Effector memory CD8-positive, alpha-beta T cell (primary cell): ENCODE measurements at regions not wholly inside any gene's neighbourhood (a gene's known extent, or its start where the extent isn't known, plus 50 kb on each side); places are given as distances from the start of the nearest gene placed in this dataset.

Experiments used
- ATAC-seq: fragments of 150-1000 bp; cut with Tn5 transposase; replicated peaks from 2 replicates; pipeline ENCODE4 v1.10.0; 2021; ENCODE audit warnings: mild to moderate bottlenecking, moderate library complexity
- DNase-seq, 3 experiments: peaks; one replicate each; pipeline ENCODE4 v3.0.0; 2021
- H3K27ac Mint-ChIP-seq, 2 donors: one replicate each; pipeline ENCODE4 v1.8.0; 2022; ENCODE audit warnings: mild to moderate bottlenecking in 2 of 2, mixed read lengths in 2 of 2, moderate library complexity in 2 of 2
- H3K27me3 Mint-ChIP-seq, 2 donors: one replicate each; pipeline ENCODE4 v1.8.0; 2022; ENCODE audit warnings: mixed read lengths in 2 of 2
- H3K36me3 Mint-ChIP-seq: one replicate; pipeline ENCODE4 v1.8.0; 2022; ENCODE audit warnings: mild to moderate bottlenecking, moderate library complexity, mixed read lengths; ENCODE audit not compliant: insufficient read depth
- H3K4me1 Mint-ChIP-seq, 2 donors: one replicate each; pipeline ENCODE4 v1.8.0; 2022; ENCODE audit warnings: low read depth in 2 of 2, mixed read lengths in 2 of 2
- H3K4me3 Mint-ChIP-seq, 2 donors: one replicate each; pipeline ENCODE4 v1.8.0; 2022; ENCODE audit warnings: mild to moderate bottlenecking in 2 of 2, mixed read lengths in 2 of 2, moderate library complexity in 2 of 2
- H3K9me3 Mint-ChIP-seq, 2 donors: one replicate each; pipeline ENCODE4 v1.8.0; 2022; ENCODE audit warnings: mixed read lengths in 2 of 2

DNA sequence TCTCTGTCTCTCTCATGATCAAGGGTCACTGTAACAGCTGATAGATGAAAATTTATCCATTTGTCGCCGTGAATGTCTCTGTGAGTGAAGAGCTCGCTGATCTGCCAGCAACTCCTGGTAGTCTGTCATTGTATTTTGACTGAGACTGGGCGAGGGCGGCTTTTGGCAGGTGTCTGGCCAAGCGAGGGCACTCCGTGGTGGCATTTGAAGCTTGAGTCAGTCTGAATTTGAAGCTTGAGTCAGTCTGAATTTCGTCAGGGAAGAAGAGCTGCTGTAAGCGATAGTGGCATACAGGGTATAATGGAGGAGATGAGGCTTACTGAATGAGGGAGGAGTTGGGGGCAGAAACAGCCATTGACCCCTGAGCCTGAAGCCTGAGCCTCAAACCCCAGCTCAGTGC lies 56.8 kb upstream of the FAM181A start:
- H3K4me1 Mint-ChIP-seq = no peaks in the 10 kb centered on the region
- H3K27ac Mint-ChIP-seq = no peak overlapping the region
- H3K36me3 Mint-ChIP-seq = no peaks in the 10 kb centered on the region
- DNase-seq (no peak), ATAC-seq (no peak)
- H3K27me3 Mint-ChIP-seq = peaks cover 45 to 51% of the 10 kb centered on the region in 2 donors
- H3K9me3 Mint-ChIP-seq = no peaks in the 10 kb centered on the region
- H3K4me3 Mint-ChIP-seq = no peak overlapping the region

DNA sequence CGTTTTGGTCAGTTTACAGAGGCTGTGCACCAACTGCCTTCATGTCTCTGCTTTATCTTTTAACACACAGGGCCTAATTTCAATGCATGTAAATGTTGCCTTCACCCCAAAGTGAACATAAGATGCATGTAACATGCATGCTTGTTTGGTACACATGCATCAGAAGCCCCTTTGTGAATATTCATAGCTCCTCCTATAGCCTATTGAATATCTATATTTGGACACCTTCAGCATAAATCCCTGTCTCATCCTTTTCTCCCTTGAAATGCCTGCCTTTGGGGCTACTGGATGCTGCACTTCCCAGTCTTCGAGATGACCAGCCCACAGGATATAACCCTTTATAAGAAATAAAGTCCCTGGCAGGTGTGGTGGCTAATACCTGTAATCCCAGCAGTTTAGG lies 57.7 kb upstream of the FAM181A start:
- H3K36me3 Mint-ChIP-seq = no peaks in the 10 kb centered on the region
- no peaks in the 10 kb centered on the region for H3K9me3 Mint-ChIP-seq
- peaks cover 45 to 52% of the 10 kb centered on the region in 2 donors for H3K27me3 Mint-ChIP-seq

DNA sequence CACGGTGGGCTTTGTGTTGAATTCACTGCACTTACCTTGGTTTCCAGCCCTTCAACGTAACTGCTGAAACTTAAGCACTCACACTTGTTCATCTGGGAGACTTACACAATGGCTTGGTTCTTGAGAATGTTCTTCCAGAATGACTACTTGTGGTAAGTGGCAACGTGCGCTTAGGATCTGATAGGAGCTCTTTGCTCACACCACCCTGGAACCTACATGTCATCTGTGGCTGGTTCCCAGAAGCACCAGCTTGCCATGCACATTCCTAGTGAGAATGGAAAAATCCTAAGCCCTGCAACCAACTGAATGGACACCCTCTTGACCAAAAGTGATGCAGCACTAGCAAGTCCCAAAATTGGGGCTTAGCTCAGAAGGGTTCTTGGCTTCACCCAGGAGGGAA lies 59.0 kb upstream of the FAM181A start:
- DNase-seq (no peak), ATAC-seq (no peak)
- Mint-ChIP-seq H3K27ac (no peak overlapping the region), H3K4me3 (no peak overlapping the region), H3K27me3 (peaks cover 40 to 42% of the 10 kb centered on the region in 2 donors), H3K4me1 (no peaks in the 10 kb centered on the region), H3K9me3 (no peaks in the 10 kb centered on the region), H3K36me3 (no peaks in the 10 kb centered on the region)

More for the DNA sequence above, 57.7 kb upstream of the FAM181A start:
- no peak for ATAC-seq
- DNase-seq = no peak
- H3K4me1 Mint-ChIP-seq = no peaks in the 10 kb centered on the region
- no peak overlapping the region for H3K4me3 Mint-ChIP-seq
- no peak overlapping the region for H3K27ac Mint-ChIP-seq

DNA sequence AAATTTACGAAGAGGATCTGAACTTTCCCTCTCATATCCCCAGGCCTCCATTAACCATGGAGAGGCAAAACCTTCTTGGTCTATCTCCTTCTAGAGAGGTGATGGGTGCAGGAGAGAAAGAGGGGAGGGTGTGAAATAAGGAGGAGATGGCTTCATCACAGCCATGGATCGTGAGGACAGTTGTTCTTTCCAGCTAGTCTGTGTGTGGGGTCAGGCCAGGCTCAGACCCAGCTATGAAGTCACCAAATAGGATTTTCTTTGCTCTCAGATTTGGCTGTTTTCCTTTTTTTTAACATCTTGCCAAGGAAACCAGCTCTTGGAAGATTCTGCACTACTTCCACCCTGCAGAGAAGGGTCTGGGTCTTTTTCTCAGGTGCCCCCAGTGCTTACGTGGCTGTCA lies 64.9 kb upstream of the FAM181A start:
- ATAC-seq = no peak
- Mint-ChIP-seq H3K36me3 (no peaks in the 10 kb centered on the region), H3K4me1 (no peaks in the 10 kb centered on the region), H3K4me3 (no peak overlapping the region), H3K27ac (no peak overlapping the region), H3K27me3 (peaks cover 33% of the 10 kb centered on the region in 2 donors), H3K9me3 (no peaks in the 10 kb centered on the region)
- no peak for DNase-seq

DNA sequence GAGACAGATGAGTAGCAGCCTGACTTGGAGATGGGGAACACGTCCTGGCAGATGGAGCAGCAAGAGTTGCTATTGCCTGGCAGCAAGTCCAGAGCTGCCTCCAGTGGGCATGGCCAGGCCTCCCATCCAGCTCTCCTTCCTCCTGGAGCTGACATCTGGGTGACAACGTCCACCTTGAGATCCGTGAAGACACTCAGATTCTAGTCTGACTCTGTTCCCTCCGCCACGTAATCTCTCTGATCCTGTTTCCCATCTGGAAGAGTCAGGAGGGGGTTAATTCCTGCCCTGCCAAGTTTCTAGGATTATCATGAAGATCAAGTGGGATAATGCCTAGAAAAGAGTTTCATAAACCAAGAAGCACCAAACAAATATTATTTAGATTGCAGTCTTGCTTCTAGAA lies 65.3 kb upstream of the FAM181A start:
- ATAC-seq (no peak), DNase-seq (no peak)
- no peaks in the 10 kb centered on the region for H3K9me3 Mint-ChIP-seq
- H3K4me1 Mint-ChIP-seq = no peaks in the 10 kb centered on the region
- peaks cover 36 to 37% of the 10 kb centered on the region in 2 donors for H3K27me3 Mint-ChIP-seq
- H3K36me3 Mint-ChIP-seq = no peaks in the 10 kb centered on the region
- H3K27ac Mint-ChIP-seq = no peak overlapping the region
- H3K4me3 Mint-ChIP-seq = no peak overlapping the region

DNA sequence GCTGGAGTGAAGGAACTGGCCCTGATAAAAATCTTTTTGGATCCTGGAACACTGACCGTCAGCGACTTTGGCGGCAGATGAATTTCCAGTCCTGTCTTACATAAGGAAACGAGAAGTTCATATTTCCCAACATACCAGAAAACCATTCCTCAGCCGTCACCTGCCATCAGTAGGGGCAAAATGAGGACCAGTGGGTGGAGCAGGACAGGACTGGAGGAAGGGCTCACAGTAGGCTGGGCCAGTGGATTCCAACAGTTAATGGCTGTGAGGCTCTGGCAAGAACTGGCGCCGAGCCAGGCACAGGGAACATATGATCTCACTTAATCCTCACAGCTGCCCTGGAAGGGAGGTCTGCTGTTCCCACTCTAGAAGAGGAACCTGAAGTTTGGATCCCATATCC lies 67.2 kb upstream of the FAM181A start:
- Mint-ChIP-seq H3K27ac (no peak overlapping the region), H3K36me3 (no peaks in the 10 kb centered on the region), H3K9me3 (no peaks in the 10 kb centered on the region), H3K4me3 (no peak overlapping the region), H3K27me3 (peaks cover 35% of the 10 kb centered on the region in 2 donors), H3K4me1 (no peaks in the 10 kb centered on the region)
- DNase-seq (no peak), ATAC-seq (no peak)

DNA sequence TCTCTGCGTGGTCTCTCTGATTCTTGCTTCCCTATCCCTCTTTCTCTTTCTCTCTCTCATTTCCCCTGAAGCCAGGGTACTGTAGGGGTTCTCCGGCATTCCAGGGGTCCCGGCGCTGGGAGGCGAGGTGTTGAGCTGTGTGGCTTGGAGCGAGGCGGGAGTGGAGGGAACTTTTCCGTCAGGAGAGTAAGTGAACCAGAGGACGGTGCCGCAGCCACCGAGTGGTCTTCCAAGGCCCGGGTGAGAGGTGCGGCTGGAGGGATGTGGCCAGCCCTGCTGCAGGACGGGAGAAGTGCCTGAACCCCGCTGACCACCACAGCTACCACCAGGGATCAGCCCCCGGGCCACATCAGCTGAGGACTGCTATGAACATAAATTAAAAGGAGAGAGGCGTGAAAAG lies 68.2 kb upstream of the FAM181A start:
- Mint-ChIP-seq H3K27me3 (peaks cover 35% of the 10 kb centered on the region in 2 donors), H3K4me3 (no peak overlapping the region), H3K36me3 (no peaks in the 10 kb centered on the region), H3K4me1 (no peaks in the 10 kb centered on the region), H3K27ac (no peak overlapping the region), H3K9me3 (no peaks in the 10 kb centered on the region)
- no peak for ATAC-seq
- no peak for DNase-seq

DNA sequence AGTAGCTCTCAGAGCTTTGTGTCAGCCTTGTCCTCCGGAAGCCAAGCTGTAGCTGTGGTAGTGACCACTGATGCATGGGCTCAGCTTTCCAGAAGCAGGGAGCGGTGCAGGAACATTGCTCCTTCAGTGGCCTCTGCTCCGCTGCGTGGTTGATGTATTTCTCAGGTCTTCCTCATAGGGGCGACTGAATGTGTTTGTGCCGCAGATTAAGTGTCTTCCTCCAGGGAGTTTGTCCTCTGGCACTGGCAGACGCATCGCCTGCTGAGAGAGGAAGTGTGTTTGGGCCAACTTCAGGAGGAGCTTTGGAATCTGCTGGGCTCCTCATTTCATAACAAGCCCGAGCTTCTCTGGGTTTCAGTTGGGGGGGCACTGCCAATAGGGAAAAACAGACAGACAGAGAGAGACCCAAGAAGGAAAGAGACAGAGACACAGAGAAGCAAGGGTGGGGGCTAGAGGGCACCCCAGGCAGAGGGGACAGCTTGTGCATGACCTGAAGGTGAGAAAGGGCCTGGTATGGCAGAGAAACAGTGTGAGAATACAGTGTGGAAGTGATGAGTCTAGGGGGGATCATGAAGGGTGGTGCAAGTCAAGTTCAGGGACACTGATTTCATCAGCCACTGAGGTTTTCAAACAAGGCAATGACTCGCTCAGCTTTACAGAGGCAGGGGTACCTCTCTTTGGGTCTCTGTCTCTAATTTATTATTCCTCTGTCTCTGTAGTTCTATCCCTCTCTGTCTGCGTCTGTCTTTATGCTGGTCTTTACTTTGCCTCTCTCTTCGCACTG lies 69.4 kb upstream of the PRIMA1 start:
- no peak for DNase-seq
- no peak overlapping the region for H3K27ac Mint-ChIP-seq
- no peak overlapping the region for H3K4me3 Mint-ChIP-seq
- H3K9me3 Mint-ChIP-seq = no peaks in the 10 kb centered on the region
- ATAC-seq = no peak
- H3K27me3 Mint-ChIP-seq = peaks cover 43 to 44% of the 10 kb centered on the region in 2 donors
- no peaks in the 10 kb centered on the region for H3K36me3 Mint-ChIP-seq
- no peaks in the 10 kb centered on the region for H3K4me1 Mint-ChIP-seq

DNA sequence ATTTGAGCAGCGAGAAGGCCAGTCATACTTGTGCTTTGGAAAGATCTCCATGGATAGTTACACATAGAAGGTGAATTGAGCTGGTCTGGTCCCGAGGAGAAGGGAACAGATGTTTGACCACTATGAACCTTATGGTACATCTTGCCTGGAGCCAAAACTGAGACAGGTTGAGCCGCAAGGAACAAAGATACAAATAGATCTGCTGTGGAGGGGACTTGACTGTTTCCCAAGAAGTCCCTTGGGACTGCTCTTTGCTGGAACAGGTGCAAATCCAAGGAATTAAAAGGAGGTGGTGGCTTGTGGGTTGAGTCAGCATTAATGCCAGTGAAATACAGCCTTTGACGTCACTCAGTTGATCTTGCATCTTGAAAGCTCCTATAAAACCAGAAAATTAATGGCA lies 68.8 kb upstream of the PRIMA1 start:
- Mint-ChIP-seq H3K27me3 (peaks cover 49 to 50% of the 10 kb centered on the region in 2 donors), H3K4me1 (no peaks in the 10 kb centered on the region), H3K27ac (no peak overlapping the region), H3K36me3 (peaks cover 3% of the 10 kb centered on the region), H3K9me3 (no peaks in the 10 kb centered on the region), H3K4me3 (no peak overlapping the region)
- ATAC-seq (no peak), DNase-seq (no peak)

DNA sequence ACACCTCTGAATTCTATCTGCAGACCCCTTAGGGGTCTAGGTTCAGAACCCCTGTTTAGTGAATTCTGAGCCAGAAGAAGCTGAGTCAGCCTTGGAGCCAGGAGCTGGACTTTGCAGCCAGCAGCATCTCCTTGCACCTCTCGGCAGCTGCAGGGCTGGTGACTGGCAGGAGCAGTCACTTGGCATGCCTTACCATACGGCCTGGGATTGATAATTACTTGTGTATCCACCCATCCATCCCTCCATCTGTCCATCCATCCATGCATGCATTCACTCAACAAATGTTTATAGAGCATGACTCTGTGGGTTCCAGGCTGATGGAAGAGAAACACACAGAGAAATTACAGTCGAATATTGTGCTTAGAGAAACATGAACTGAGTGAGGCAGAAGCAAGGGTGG lies 67.5 kb upstream of the PRIMA1 start:
- no peak overlapping the region for H3K27ac Mint-ChIP-seq
- ATAC-seq (no peak), DNase-seq (no peak)
- H3K4me1 Mint-ChIP-seq = no peaks in the 10 kb centered on the region
- H3K36me3 Mint-ChIP-seq = peaks cover 3% of the 10 kb centered on the region
- H3K9me3 Mint-ChIP-seq = no peaks in the 10 kb centered on the region
- H3K27me3 Mint-ChIP-seq = peaks cover 58 to 61% of the 10 kb centered on the region in 2 donors
- H3K4me3 Mint-ChIP-seq = no peak overlapping the region

DNA sequence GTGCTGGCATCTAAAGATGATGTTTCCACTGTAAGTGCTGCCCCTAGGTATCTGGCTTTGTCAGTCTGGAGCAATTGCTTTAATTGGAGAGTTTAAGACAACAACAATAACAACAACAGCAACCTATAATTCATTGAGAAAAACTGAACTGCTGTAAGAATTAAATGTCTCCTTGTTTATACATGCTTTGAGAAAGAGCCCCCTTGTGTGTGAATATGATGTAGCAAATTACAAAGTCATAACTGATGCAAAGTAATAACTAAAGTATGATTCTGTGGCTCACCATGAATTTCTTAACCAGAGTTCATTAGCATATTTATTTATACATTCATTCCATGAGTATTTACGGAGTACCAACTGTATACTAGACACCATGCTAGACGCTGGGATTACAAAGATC lies 59.2 kb upstream of the PRIMA1 start:
- ATAC-seq (no peak), DNase-seq (no peak)
- Mint-ChIP-seq H3K4me3 (no peak overlapping the region), H3K27me3 (peaks cover 37 to 90% of the 10 kb centered on the region in 2 donors), H3K27ac (no peak overlapping the region), H3K9me3 (no peaks in the 10 kb centered on the region), H3K36me3 (peaks cover 3% of the 10 kb centered on the region), H3K4me1 (no peaks in the 10 kb centered on the region)

DNA sequence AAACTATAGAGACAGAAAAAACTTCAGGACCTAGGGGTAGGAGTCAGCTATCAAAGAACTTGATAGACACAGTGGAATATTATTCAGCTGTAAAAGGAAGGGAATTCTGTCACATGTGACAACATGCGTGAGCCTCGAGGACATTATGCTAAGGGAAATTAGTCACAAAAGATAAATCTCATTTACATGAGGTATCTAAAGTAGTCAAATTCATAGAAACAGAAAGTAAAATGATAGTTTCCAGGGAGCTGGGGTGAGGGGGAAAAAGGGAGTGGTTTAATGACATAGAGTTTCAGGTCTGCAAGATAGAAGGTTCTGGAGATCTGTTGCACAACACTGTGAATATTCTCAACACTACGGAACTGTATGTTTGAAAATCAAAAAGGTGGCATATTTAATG lies 50.0 kb upstream of the PRIMA1 start:
- ATAC-seq (no peak), DNase-seq (no peak)
- Mint-ChIP-seq H3K9me3 (peaks cover 0 to 1% of the 10 kb centered on the region in 2 donors), H3K4me3 (no peak overlapping the region), H3K4me1 (peaks cover 0 to 2% of the 10 kb centered on the region in 2 donors), H3K27me3 (peaks cover 60 to 66% of the 10 kb centered on the region in 2 donors), H3K36me3 (peaks cover 4% of the 10 kb centered on the region), H3K27ac (no peak overlapping the region)
